Panc1 (cell line): ENCODE measurements at regions not wholly inside any gene's neighbourhood (a gene's known extent, or its start where the extent isn't known, plus 50 kb on each side); places are given as distances from the start of the nearest gene placed in this dataset.

Experiments
- ATAC-seq: fragments of 200-7000 bp; cut with Tn5 transposase; 2 replicates; pipeline ENCODE4 v1.9.1; 2020; ENCODE audit warnings: mild to moderate bottlenecking, moderate library complexity
- BruUV-seq: library from RNA; stranded (reverse); fragments of 400-500 nt; replicated peaks from 2 replicates; lab custom pipeline; 2021; lab: Mats Ljungman, UMichigan
- CTCF ChIA-PET: fragments of 300-600 bp; sonication (Branson Sonifier 250); formaldehyde crosslinking; loops from one replicate; lab custom pipeline; 2022; ENCODE audit warnings: antibody characterized with exemption; lab: Charles Lee
- POLR2A ChIA-PET: fragments of 300-600 bp; sonication (Branson Sonifier 250); formaldehyde crosslinking; loops from one replicate; lab custom pipeline; 2022; ENCODE audit warnings: antibody characterized with exemption; lab: Charles Lee
- DNase-seq: peaks from one replicate; pipeline ENCODE4 v3.0.0-alpha.2; 2010; ENCODE audit warnings: low read depth, low spot score
- H3K27ac ChIP-seq: 2 replicates; pipeline ENCODE4 v1.5.1; 2011; ENCODE audit warnings: mild to moderate bottlenecking, low read length, inconsistent platforms
- H3K27me3 ChIP-seq: fragments of 200-500 bp; sonication (Bioruptor generic); 2 replicates; pipeline ENCODE4 v1.6.0; 2014; ENCODE audit warnings: low read length, inconsistent platforms; ENCODE audit not compliant: control insufficient read depth, insufficient read depth
- H3K36me3 ChIP-seq: fragments of 200-500 bp; sonication (Bioruptor generic); 2 replicates; pipeline ENCODE4 v1.5.1; 2014; ENCODE audit warnings: inconsistent platforms, mild to moderate bottlenecking, low read length, moderate library complexity; ENCODE audit not compliant: control insufficient read depth, insufficient read depth
- H3K4me1 ChIP-seq: 2 replicates; pipeline ENCODE4 v1.5.1; 2011; ENCODE audit warnings: inconsistent platforms, mild to moderate bottlenecking, low read length, moderate library complexity; ENCODE audit not compliant: control insufficient read depth, insufficient read depth
- H3K4me3 ChIP-seq, 2 experiments: 2 replicates each; pipeline ENCODE4 v1.5.1; 2011 to 2012; ENCODE audit warnings: low read depth in 2 of 2, low read length in 2 of 2, mild to moderate bottlenecking in 2 of 2, inconsistent platforms in 1 of 2, moderate library complexity in 1 of 2
- H3K9me3 ChIP-seq: fragments of 200-500 bp; sonication (Bioruptor generic); 2 replicates; pipeline ENCODE4 v1.5.1; 2014; ENCODE audit warnings: low read depth, mild to moderate bottlenecking, inconsistent platforms, low read length, moderate library complexity; ENCODE audit not compliant: control insufficient read depth, insufficient read depth
- POLR2AphosphoS5 ChIP-seq: IDR thresholded peaks from 2 replicates; pipeline ENCODE4 v1.6.1; 2012; ENCODE audit warnings: mild to moderate bottlenecking, low read depth, low read length, moderate library complexity
- REST ChIP-seq, 2 experiments: IDR thresholded peaks; 2 replicates each; pipeline ENCODE4 v1.6.1; 2011 to 2012; ENCODE audit warnings: low read depth in 2 of 2, control low read depth in 1 of 2, low read length in 1 of 2, mild to moderate bottlenecking in 1 of 2, moderate library complexity in 1 of 2; ENCODE audit not compliant: insufficient read depth in 1 of 2
- SIN3A ChIP-seq: IDR thresholded peaks from 2 replicates; pipeline ENCODE4 v1.6.1; 2012; ENCODE audit warnings: low read depth, mild to moderate bottlenecking, low read length, moderate library complexity, borderline replicate concordance; ENCODE audit not compliant: insufficient read depth
- TCF7L2 ChIP-seq: IDR thresholded peaks from 2 replicates; pipeline ENCODE4 v1.6.1; 2011; ENCODE audit warnings: mild to moderate bottlenecking, low read depth, low read length, inconsistent platforms
- in situ Hi-C: cut with HindIII; loops from 2 replicates; pipeline ENCODE4 v1.10.0; 2016; ENCODE audit warnings: low sequenced_read_pairs, low pct_unique_long_range_greater_than_20kb
- intact Hi-C: fragments of 100-400 bp; cut with micrococcal nuclease; formaldehyde crosslinking; loops from one replicate; pipeline ENCODE4 v1.10.0; 2022; ENCODE audit not compliant: unreplicated experiment
- TF ChIP-seq, protein P1 (sequence below): fragments of 450-650 bp; IDR thresholded peaks from 2 replicates; pipeline ENCODE4 v1.5.1; 2017; ENCODE audit warnings: mild to moderate bottlenecking

GRCh38 chr2:8623576-8623957 is 58.3 kb upstream of the ID2 start:
- POLR2A ChIA-PET: no interaction called here

GRCh38 chr2:8623958-8624591 is 57.8 kb upstream of the ID2 start:
- in situ Hi-C loops (no loop called here), intact Hi-C loops (no loop called here)
- POLR2A ChIA-PET: no interaction called here
- no peaks in the 10 kb centered on the region for H3K9me3 ChIP-seq
- H3K27ac ChIP-seq: no peak overlapping the region
- CTCF ChIA-PET: no interaction called here
- no peaks in the 10 kb centered on the region for H3K4me1 ChIP-seq
- H3K4me3 ChIP-seq: no peak overlapping the region
- BruUV-seq: no TSS peak
- H3K27me3 ChIP-seq: peaks cover 3% of the 10 kb centered on the region; the same call in 1 of the 2 replicates
- ATAC-seq: no peak
- DNase-seq: no peak
- no peak for TF ChIP-seq SIN3A
- no peak for TF ChIP-seq TCF7L2
- TF ChIP-seq, protein P1, sequence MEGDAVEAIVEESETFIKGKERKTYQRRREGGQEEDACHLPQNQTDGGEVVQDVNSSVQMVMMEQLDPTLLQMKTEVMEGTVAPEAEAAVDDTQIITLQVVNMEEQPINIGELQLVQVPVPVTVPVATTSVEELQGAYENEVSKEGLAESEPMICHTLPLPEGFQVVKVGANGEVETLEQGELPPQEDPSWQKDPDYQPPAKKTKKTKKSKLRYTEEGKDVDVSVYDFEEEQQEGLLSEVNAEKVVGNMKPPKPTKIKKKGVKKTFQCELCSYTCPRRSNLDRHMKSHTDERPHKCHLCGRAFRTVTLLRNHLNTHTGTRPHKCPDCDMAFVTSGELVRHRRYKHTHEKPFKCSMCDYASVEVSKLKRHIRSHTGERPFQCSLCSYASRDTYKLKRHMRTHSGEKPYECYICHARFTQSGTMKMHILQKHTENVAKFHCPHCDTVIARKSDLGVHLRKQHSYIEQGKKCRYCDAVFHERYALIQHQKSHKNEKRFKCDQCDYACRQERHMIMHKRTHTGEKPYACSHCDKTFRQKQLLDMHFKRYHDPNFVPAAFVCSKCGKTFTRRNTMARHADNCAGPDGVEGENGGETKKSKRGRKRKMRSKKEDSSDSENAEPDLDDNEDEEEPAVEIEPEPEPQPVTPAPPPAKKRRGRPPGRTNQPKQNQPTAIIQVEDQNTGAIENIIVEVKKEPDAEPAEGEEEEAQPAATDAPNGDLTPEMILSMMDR: no peak
- no peak for TF ChIP-seq POLR2AphosphoS5
- TF ChIP-seq REST (IDR thresholded peaks at IDR 0.05; ENCODE audit: insufficient read depth in 1 of 2, low read depth in 2 of 2, low read length in 1 of 2): no peak
- no peaks in the 10 kb centered on the region for H3K36me3 ChIP-seq

More at GRCh38 chr2:8623576-8623957, 58.3 kb upstream of the ID2 start:
- BruUV-seq: no TSS peak
- intact Hi-C loops (no loop called here), in situ Hi-C loops (no loop called here)
- peaks cover 3% of the 10 kb centered on the region; the same call in 1 of the 2 replicates for H3K27me3 ChIP-seq
- DNase-seq (no peak), ATAC-seq (no peak)
- H3K4me1 ChIP-seq: no peaks in the 10 kb centered on the region
- H3K36me3 ChIP-seq: no peaks in the 10 kb centered on the region
- CTCF ChIA-PET: no interaction called here
- no peaks in the 10 kb centered on the region for H3K9me3 ChIP-seq
- TF ChIP-seq TCF7L2 (no peak), SIN3A (no peak)
- TF ChIP-seq, protein P1: no peak
- no peak overlapping the region for H3K4me3 ChIP-seq
- no peak overlapping the region for H3K27ac ChIP-seq
